Spleen (tissue), 11 donors: ENCODE measurements at regions not wholly inside any gene's neighbourhood (a gene's known extent, or its start where the extent isn't known, plus 50 kb on each side); places are given as distances from the start of the nearest gene placed in this dataset.

ENCODE experiments used
- DNase-seq: peaks from one replicate; pipeline ENCODE4 v3.0.0-alpha.2; 2020
- H3K27ac ChIP-seq, 8 donors: fragments of 200-600 bp; sonication (generic) in 7 of 8; 1 replicate in 4 of 8; 2 replicates in 4 of 8; pipeline versions ENCODE4 v1.5.0 to v1.8.0; 2016 to 2021; ENCODE audit warnings: inconsistent platforms in 4 of 8, mild to moderate bottlenecking in 4 of 8, moderate library complexity in 1 of 8
- H3K27me3 ChIP-seq, 7 donors: fragments of 200-600 bp; sonication (generic) in 6 of 7; replicated peaks in 1 of 7; 1 replicate in 4 of 7; 2 replicates in 3 of 7; pipeline versions ENCODE4 v1.5.0 to v1.8.0; 2016 to 2021; ENCODE audit warnings: inconsistent platforms in 3 of 7, mild to moderate bottlenecking in 1 of 7
- H3K36me3 ChIP-seq, 6 donors: fragments of 200-600 bp; sonication (generic) in 5 of 6; 1 replicate in 4 of 6; 2 replicates in 2 of 6; pipeline versions ENCODE4 v1.5.0 to v1.8.0; 2016 to 2021; ENCODE audit warnings: inconsistent platforms in 2 of 6
- H3K4me1 ChIP-seq, 6 donors: fragments of 200-600 bp; sonication (generic) in 5 of 6; 1 replicate in 3 of 6; 2 replicates in 3 of 6; pipeline versions ENCODE4 v1.5.0 to v1.8.0; 2016 to 2021; ENCODE audit warnings: inconsistent platforms in 3 of 6
- H3K4me3 ChIP-seq, 8 donors: fragments of 200-600 bp; sonication (generic) in 7 of 8; 1 replicate in 4 of 8; 2 replicates in 4 of 8; pipeline versions ENCODE4 v1.5.0 to v1.8.0; 2016 to 2021; ENCODE audit warnings: inconsistent platforms in 4 of 8, mild to moderate bottlenecking in 4 of 8, moderate library complexity in 2 of 8
- H3K9me3 ChIP-seq, 8 donors: fragments of 200-600 bp; sonication (generic) in 7 of 8; 1 replicate in 4 of 8; 2 replicates in 4 of 8; pipeline versions ENCODE4 v1.5.0 to v1.8.0; 2016 to 2021; ENCODE audit warnings: inconsistent platforms in 4 of 8
- POLR2A ChIP-seq, 3 donors: fragments of 450-650 bp; IDR thresholded peaks; one replicate each; pipeline ENCODE4 v1.5.1; 2017; ENCODE audit warnings: antibody characterized with exemption in 3 of 3, mild to moderate bottlenecking in 1 of 3
- POLR2AphosphoS5 ChIP-seq, 3 donors: sonication (generic); formaldehyde crosslinking; IDR thresholded peaks; one replicate each; pipeline ENCODE4 v1.5.1; 2017; ENCODE audit warnings: antibody characterized with exemption in 3 of 3
- WGBS, 5 donors: extraction: QIAGEN DNeasy Blood & Tissue Kit in 3 of 5; methylation state at CpG; one replicate each; pipeline versions ENCODE4 v1.1.5 to v1.1.7; 2013 to 2018; 5-methylcytosine and 5-hydroxymethylcytosine counted together
- intact Hi-C: fragments of 100-400 bp; cut with DNase I; formaldehyde crosslinking; loops from one replicate; pipeline ENCODE4 v1.15.0; 2023; ENCODE audit warnings: low total_unique reads
- TF ChIP-seq, protein P1 (sequence below), 11 experiments: fragments of 200-600 bp in 7 of 11; fragments of 450-650 bp in 4 of 11; sonication (generic) in 4 of 11; IDR thresholded peaks in 8 of 11; conservative IDR thresholded peaks in 3 of 11; 1 replicate in 7 of 11; 2 replicates in 4 of 11; pipeline versions ENCODE4 v1.4.0 to v1.8.0; 2016 to 2021; ENCODE audit warnings: antibody characterized with exemption in 11 of 11, inconsistent platforms in 4 of 11, mild to moderate bottlenecking in 1 of 11
- donor health status: healthy with polysubstance abuse.
- donor health status: DM: no; HTN: no; CAD: no; lungs with moderate emphysema.
- donor health status: DM: no; HTN: no; CAD: no.
- donor health status: Bipolar disorder and iron deficiency.
- donor health status: healthy.
- donor health status: DM: no; HTN: no; CAD: no.
- donor health status: DM: yes; HTN: yes; CAD: no.

DNA sequence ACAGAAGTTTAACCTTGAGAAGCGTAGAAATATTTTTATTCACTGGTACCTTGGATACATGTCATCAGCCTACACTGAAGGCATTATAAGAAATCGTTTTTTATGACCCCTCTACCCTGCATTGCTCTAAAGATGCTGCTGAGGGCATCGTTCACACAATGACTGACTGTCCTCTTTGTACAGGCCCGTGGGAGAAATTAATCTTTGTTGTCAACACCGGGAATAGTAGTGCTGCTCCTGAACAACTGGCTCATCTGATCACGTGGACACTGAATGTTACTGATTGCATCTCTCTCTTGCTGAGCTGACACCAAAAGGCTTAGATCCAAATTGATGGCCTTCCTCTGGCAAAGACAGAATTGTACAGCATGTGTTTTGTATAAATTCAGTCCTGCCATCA is 157.1 kb upstream of the SMLR1 start:
- TF ChIP-seq, protein P1, sequence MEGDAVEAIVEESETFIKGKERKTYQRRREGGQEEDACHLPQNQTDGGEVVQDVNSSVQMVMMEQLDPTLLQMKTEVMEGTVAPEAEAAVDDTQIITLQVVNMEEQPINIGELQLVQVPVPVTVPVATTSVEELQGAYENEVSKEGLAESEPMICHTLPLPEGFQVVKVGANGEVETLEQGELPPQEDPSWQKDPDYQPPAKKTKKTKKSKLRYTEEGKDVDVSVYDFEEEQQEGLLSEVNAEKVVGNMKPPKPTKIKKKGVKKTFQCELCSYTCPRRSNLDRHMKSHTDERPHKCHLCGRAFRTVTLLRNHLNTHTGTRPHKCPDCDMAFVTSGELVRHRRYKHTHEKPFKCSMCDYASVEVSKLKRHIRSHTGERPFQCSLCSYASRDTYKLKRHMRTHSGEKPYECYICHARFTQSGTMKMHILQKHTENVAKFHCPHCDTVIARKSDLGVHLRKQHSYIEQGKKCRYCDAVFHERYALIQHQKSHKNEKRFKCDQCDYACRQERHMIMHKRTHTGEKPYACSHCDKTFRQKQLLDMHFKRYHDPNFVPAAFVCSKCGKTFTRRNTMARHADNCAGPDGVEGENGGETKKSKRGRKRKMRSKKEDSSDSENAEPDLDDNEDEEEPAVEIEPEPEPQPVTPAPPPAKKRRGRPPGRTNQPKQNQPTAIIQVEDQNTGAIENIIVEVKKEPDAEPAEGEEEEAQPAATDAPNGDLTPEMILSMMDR (IDR thresholded peaks at IDR 0.05 in 8 of 11, conservative IDR thresholded peaks at IDR 0.05 in 3 of 11) = no peak
- TF ChIP-seq POLR2A (IDR thresholded peaks at IDR 0.05) (no peak), POLR2AphosphoS5 (IDR thresholded peaks at IDR 0.05) (no peak)
- no peak for DNase-seq
- H3K9me3 ChIP-seq = no peaks in the 10 kb centered on the region
- H3K36me3 ChIP-seq = no peaks in the 10 kb centered on the region
- intact Hi-C loops = no loop called here
- H3K4me3 ChIP-seq = no peak overlapping the region
- no peaks in the 10 kb centered on the region for H3K4me1 ChIP-seq
- H3K27ac ChIP-seq = no peak overlapping the region
- H3K27me3 ChIP-seq = no peaks in the 10 kb centered on the region
- 70 to 85% (median 75%) methylated on average over 6 of the region's 6 CpGs for WGBS, 5 donors

GRCh38 chr6:130671119-130671518 is 156.1 kb upstream of the SMLR1 start:
- no peak for DNase-seq
- H3K9me3 ChIP-seq = no peaks in the 10 kb centered on the region
- H3K27ac ChIP-seq = no peak overlapping the region
- intact Hi-C loops = no loop called here
- H3K4me3 ChIP-seq = no peak overlapping the region
- H3K36me3 ChIP-seq = no peaks in the 10 kb centered on the region
- TF ChIP-seq POLR2A (IDR thresholded peaks at IDR 0.05) (no peak), POLR2AphosphoS5 (IDR thresholded peaks at IDR 0.05) (no peak)
- TF ChIP-seq, protein P1 (IDR thresholded peaks at IDR 0.05 in 8 of 11, conservative IDR thresholded peaks at IDR 0.05 in 3 of 11) = no peak
- no peaks in the 10 kb centered on the region for H3K27me3 ChIP-seq
- H3K4me1 ChIP-seq = no peaks in the 10 kb centered on the region
- WGBS, 5 donors = 51 to 80% (median 73%) methylated on average over 2 of the region's 2 CpGs

GRCh38 chr6:130671577-130671976 is 155.6 kb upstream of the SMLR1 start:
- Histone ChIP-seq H3K9me3 (no peaks in the 10 kb centered on the region), H3K27ac (no peak overlapping the region), H3K27me3 (no peaks in the 10 kb centered on the region), H3K36me3 (no peaks in the 10 kb centered on the region), H3K4me3 (no peak overlapping the region), H3K4me1 (no peaks in the 10 kb centered on the region)
- 66 to 82% (median 77%) methylated on average over 11 of the region's 11 CpGs for WGBS, 5 donors
- no peak for DNase-seq
- TF ChIP-seq POLR2AphosphoS5 (IDR thresholded peaks at IDR 0.05) = no peak
- TF ChIP-seq POLR2A (IDR thresholded peaks at IDR 0.05) = no peak
- TF ChIP-seq, protein P1 (IDR thresholded peaks at IDR 0.05 in 8 of 11, conservative IDR thresholded peaks at IDR 0.05 in 3 of 11) = no peak
- intact Hi-C loops = no loop called here

DNA sequence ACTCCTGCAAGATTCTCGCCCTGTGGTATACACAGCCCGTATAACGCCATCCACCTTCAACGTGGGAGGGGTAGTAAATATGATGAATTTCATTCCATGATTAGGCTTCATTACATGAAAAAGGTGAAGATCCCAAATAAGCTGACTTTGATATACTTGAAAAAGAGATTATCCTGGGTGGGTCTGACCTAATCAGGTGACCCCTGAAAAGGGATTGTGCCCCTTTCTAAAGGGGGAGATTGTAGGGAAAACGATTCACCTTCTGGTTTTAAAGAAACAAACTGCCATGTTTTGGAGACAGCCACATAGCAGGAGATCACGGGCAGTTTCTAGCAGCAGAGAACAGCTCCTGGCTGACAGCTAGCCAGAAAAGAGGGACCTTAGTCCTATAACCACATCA is 155.1 kb upstream of the SMLR1 start:
- intact Hi-C loops = no loop called here
- Histone ChIP-seq H3K27ac (no peak overlapping the region), H3K4me1 (no peaks in the 10 kb centered on the region), H3K36me3 (no peaks in the 10 kb centered on the region), H3K9me3 (peaks cover 0 to 3% (median 0%) of the 10 kb centered on the region in 8 donors), H3K4me3 (no peak overlapping the region), H3K27me3 (no peaks in the 10 kb centered on the region)
- no peak for DNase-seq
- 81 to 92% (median 86%) methylated on average over 6 of the region's 6 CpGs for WGBS, 5 donors
- no peak for TF ChIP-seq POLR2A (IDR thresholded peaks at IDR 0.05)
- TF ChIP-seq, protein P1 (IDR thresholded peaks at IDR 0.05 in 8 of 11, conservative IDR thresholded peaks at IDR 0.05 in 3 of 11) = no peak
- no peak for TF ChIP-seq POLR2AphosphoS5 (IDR thresholded peaks at IDR 0.05)
